GM21576 (cell line): ENCODE measurements at regions not wholly inside any gene's neighbourhood (a gene's known extent, or its start where the extent isn't known, plus 50 kb on each side); places are given as distances from the start of the nearest gene placed in this dataset.
"Not testable (repeated sequence)": the region's sequence is repeated elsewhere in the genome, so short reads cannot be mapped to it uniquely, and the experiment has no call there.

Experiments
- ATAC-seq: cut with Tn5 transposase; IDR thresholded peaks from one replicate; pipeline ENCODE4 v1.9.1; 2021; ENCODE audit warnings: mild to moderate bottlenecking, moderate library complexity; ENCODE audit not compliant: unreplicated experiment

DNA sequence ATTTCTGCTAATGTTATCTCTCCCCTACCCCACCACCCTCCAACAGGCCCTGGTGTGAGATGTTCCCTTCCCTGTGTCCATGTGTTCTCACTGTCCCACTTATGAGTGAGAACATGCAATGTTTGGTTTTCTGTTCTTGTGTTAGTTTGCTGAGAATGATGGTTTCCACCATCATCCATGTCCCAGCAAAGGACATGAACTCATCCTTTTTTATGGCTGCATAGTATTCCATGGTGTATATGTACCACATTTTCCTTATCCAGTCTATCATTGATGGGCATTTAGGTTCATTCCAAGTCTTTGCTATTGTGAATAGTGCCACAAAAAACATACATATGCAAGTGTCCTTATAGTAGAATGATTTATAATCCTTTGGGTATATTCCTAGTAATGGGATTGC, 104.5 kb downstream of the ZNF33B start:
- ATAC-seq: not testable (repeated sequence)

DNA sequence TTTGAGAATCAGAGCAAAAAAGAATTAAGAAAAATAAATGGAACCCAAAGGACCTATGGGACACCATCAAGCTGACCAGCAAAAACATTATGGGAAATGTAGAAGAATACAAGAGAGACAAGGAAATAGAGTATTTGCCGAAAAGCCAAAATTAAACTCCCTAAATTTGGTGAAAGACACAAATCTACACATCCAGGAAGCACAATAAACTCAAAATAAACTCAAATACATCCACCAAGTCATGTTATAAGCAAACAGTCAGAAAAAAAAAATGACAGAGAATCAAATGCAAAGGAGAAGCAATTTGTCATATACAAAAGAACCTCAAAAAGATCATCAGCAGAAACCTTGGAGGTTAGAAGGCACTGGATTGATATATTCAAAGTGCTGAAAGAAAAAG, 105.4 kb downstream of the ZNF33B start:
- no peak for ATAC-seq

DNA sequence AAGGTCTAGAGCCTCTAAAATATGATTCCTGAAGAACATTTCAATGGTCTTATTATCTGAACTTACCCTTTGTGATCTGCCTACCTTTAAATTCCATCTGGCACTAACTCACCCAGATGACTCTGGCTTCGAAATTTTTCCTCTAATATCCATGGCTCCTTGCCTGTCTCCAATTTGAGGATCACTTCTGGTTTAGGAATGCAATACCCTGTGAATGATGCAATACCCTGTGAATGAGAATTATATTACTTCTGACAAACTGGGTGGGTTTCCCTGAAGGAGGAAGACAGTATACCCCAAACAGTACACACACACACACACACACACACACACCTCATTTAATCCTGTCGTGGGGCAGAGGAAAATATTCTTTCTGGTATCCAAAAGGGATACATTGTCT, 115.3 kb downstream of the ZNF33B start:
- no peak for ATAC-seq

DNA sequence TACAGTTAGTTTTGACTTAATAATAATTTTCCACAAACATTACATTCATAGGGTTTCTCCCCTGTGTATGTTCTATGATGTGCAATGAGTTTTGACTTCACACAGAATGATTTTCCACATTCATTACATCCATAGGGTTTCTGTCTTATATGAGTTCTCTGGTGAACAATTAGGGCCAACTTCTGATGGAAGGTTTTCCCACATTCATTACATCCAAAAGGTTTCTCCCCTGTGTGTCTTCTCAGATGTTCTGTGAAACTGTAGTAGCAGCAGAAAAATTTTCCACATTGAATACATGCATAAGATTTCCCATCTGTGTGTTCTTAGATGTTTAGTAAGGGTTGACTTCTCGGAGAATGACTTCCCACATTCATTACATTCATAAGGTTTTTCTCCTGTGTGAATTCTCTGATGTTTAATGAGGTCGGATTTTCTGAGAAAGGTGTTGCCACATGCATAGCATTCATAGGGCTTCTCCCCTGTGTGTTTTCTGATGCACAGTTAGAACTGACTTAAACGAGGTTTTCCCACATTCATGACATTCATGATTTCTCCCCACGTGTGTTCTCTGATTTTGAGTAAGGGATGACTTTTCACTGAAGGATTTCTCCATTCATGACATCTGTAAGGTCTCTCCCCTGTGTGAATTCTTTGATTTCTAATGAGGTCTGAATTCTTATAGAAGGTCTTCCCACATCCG, 118.5 kb downstream of the ZNF33B start:
- ATAC-seq: no peak

DNA sequence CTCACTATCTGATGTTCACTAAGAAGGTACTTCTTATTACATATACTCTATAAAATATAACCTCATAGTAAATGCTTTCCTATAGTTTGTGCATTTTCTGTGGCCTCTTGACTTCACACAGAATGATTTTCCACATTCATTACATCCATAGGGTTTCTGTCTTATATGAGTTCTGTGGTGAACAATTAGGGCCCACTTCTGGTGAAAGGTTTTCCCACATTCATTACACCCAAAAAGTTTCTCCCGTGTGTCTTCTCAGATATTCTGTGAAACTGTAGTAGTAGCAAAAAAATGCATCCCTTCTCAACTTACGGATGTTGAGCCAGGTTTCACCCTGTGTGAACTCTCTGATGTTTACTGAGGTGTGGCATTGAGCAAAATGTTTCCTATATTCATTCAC, 119.3 kb downstream of the ZNF33B start:
- no peak for ATAC-seq

DNA sequence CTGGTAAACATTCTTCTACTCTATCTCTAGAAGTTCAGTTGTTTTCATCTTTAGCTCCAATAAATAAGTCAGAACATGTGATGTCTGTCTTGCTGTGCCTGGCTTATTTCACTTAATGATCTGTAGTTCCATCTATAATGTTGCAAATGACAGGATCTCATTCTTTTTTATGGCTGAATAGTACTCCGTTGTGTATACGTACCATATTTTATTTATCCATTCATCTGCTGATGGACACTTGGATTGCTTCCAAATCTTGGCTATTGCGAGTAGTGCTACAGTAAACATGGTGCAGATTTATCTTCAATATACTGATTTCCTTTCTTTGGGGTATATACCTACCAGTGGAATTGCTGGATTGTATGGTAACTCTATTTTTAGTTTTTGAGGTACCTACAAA, 124.4 kb downstream of the ZNF33B start:
- no peak for ATAC-seq

DNA sequence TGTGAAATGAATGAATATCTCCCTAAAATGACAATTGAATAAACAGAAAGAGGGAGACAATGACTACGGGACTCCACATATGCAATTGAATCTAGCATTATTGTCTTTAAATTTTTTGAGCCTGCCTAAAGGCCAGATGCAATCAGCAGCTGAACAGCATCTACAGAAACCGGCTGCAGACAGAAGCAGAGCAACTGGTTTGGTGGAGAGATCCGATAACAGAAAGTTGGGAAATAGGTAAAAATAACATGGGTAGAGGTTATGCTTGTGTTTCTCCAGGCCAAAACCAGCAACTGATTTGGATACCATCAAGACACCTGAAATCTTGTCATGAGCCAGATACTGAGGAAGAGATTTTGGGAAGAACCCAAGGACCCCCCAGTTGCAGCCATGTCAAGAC, 146.6 kb downstream of the ZNF33B start:
- no peak for ATAC-seq

DNA sequence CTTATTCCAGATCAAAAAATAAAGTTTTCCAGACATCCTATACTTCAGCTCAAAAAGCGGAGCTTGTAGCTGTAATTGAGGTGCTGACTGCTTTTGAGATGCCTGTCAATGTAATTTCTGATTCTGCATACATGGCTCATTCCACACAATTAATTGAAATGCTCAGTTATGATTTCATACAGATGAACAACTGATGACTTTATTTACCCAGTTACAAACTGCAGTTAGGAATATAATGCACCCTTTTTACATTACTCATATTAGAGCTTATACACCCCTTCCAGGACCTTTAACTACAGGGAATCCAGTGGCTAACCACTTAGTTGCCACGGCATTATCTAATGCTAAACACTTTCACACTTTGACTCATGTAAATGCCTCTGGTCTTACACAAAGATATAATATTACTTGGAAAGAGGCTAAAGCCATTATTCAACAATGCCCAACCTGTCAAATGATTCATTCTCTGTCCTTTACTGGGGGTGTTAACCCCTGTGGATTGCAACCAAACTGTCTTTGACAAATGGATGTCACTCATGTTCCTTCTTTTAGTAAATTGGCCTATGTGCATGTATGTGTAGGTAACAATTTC, 147.3 kb downstream of the ZNF33B start:
- no peak for ATAC-seq

DNA sequence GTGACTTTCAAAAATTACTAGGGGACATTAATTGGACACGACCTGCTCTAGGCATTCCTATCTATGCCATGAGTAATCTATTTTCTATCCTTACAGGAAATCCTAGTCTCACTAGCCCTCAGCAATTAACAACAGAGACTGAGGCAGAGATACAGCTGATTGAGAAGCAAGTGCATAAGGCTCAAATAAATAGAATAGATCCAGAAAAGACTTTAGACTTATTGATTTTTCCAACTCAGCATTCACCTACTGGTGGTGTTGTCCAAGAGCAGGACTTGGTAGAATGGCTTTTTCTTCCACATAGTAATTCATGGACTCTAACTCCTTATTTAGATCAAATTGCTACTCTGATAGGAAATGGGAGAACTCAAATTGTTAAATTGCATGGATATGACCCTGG, 148.0 kb downstream of the ZNF33B start:
- no peak for ATAC-seq

DNA sequence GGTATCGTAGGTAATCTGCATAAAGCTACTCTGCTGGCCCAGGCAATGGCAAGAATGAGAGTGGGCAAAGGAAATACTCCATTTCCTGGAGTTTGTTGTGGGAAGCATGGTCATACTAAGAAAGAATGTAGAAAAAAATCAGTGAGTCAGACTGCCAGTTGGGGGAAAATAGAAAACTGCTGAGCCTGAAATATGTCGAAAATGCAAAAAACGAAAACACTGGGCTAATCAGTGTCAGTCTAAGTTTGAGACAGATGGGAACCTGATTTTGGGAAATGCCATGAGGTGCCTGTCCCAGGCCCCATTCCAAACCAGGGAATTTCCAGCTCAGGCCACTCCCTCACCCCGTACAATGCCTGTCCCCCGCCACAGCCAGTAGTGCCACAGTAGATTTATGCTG, 150.0 kb downstream of the ZNF33B start:
- ATAC-seq: no peak

DNA sequence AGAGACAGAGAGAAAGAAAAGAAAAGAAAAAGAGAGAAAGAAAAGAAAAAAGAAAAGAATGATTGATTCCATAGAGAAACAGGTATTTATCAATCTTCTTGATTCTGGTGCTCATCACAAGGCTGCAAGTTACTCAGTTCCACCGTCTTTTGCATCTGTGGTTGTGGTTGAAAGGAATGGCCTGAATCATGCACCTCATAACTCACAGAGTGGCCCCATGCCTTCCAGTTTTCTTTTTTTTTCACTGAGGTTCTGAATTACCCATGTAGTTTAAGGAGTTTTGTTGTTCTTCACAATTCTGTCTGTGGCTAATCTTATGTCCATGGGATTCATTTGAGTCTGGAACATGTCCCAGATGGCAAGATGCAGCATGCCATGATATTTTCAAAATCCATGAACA, 156.0 kb downstream of the ZNF33B start:
- no peak for ATAC-seq

DNA sequence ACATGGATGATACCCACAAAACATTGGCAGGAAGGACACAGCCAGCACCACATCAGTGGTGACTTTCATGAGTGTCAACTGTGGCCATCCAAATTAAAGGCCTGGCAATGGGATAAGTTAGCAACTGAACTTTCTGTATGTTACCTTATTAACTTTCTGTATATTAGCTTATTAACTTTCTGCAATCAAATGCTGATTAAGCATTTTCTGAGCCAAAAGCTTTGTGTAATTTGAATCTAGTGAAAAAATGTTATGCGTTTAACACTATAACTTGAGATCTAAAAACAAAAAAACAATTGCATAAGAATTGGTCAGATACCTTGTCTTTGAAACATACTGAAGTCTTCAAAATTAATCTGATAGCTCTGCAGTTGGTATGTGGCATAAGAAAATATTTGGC, 159.3 kb downstream of the ZNF33B start:
- ATAC-seq: no peak

DNA sequence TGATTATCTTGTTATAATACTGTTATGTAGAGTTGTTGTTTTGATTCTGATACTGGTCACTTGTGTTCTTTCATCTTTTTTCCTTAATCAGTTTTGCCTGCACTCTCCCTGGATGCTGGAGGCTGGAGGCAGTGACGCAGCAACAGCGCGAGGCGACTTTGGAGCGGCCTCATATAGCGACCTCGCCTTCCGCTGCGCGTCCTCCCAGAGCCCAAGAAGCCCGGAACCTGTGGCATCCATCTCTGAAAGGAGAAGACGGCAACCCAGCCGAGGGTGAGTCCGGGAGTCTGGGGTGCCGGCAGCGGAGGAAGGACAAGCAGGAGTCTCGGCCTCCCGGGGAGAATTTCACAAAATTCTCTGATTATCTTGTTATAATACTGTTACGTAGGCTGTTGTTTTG, 161.2 kb downstream of the ZNF33B start:
- no peak for ATAC-seq

DNA sequence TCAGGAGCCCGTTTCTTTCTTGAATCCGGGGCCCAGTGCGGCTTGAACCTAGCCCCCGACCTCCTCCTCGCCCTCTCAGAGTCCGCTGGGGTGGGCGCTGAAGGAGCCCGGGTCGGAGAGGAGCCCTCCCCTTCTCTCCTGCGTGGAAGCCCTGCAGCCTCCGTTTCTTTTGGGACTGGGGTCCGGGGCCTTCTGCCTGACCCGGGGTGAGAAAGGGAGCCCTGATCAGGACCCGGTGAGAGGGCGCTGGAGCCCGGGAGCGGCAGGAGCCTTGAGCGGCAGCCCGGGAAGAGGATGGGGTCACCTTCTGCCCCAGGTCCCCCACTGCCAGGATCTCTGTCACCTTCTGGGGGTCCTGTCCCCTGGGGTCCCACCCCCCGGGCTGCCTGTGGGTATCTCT, 162.3 kb downstream of the ZNF33B start:
- no peak for ATAC-seq

DNA sequence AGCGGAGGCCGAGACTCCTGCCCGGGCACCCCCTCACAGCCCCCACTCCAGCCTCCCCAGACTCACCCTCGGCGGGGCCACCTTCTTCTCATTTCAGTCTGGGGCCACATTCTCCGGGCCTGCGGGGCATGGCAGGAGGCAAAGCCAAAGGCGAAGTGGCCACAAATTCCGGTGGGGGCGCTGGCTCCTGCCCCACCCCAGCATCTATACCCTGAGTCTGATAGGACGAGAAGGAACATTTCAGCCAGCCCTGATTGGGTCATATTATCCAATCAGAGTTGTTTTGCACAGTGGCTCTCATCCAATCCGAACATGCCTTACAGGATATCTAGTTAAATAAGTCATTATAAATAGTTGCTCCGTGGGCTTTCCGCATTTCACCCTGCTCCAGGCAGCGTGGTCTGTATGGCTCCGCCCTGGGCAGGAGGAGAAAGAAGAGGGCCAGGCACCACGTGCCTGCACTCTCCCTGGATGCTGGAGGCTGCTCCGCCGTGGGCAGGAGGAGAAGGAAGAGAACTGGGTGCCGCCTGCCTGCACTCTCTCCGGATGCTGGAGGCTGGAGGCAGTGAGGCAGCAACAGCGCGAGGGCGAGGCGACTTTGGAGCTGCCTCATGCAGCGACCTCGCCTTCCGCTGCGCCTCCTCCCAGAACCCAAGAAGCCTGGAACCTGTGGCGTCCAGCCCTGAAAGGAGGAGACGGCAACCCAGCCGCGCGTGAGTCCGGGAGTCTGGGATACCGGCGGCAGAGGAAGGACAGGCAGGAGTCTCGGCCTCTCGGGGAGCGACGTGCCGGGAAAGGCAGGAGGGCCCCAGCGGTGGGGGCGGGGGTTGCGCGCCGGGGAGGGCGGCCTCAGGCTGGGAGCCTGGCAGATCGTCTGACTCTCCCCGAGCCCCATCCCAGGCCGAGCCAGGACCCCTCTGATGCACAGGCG, 162.9 kb downstream of the ZNF33B start:
- ATAC-seq: no peak

DNA sequence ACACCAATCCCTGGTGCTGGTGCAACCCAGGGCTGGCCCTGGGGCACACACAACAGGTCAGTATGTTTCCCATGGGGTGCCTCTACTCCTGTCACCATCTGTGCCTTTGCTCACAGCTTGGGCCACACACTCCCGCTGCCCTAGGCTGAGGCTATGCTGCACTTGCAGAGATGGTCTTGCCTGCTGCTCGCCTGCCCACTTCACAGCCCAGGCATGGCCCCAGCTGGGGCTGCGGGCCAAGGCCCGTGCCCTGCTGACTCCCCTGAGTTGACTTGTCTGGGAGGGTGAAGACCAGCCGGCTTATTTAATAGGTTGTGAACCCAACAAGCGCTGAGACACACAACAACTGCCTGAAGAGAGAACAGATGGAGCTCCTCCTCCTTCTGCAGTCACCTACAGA, 184.1 kb downstream of the ZNF33B start:
- no peak for ATAC-seq

DNA sequence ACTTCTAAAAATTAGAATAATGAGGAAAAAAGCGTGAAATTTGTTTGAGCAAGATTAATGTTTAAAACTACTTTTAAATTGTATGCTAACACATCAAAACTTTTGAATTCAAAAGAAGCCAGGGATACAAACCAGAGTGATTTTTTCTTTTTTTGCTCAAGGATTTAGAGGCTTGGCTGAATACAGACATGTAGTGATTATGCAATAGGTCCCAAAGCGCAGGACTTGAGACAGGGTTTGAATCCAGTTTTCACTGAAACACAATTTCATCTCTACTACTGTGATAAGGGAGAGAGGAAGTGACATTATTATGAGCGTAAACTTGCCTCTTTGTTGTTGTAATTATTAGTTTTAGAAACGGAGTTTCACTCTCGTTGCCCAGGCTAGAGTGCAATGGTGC, 207.3 kb downstream of the ZNF33B start:
- ATAC-seq: no peak

DNA sequence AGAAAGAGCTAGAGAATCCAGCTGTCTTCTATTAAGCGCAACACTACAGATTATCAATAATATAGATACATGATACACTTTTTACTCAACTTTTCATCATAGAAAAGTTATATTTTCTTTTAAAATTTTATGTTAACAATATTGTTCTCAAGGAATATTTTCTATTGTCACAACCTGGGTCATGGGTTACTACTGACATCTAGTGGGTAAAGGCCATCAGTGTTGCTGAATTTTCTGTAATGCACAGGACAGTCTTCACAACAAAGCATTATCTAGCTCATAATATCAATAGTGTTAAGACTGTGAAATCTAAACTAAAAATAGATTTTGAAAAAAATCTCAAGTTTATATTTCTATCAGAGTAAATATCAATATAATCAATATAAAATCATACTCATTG, 209.8 kb downstream of the ZNF33B start:
- ATAC-seq: no peak

DNA sequence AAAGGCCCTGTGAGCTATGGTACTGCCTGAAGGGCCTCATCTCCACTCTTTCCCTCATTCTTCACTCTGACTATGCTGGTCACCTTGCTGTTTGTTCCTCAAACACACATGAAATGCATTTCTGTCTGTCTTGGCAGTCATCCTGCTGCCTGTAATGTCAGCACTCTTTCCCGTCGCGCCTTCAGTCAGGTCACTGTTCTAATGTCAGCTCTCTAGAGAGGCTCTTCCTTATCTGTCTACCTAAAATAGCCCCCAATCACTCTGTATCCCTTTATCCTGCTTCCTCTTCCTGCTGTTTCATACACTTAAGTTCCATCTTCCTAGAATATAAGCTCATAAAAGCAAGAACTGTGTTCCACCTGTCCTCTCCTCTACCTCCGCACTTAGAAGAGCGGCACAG, 215.5 kb downstream of the ZNF33B start:
- no peak for ATAC-seq

DNA sequence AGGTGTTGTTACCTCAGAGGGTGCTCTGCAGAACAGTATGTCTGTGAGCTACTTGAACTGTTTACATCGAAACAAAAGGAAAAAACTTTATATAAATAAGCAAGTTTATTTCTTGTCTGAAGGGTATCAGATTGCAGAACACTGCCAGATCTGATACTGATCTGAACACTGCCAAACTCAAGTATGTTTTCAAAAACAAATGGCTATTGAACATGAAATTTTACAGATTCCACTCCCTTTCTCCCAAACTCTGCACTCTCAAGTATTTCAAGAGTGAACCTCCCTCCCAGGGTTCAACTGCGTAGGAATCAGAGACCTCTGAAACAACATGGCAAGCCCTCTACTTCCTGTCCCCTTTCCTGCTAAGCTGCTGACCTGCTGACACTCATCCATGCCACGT, 216.6 kb downstream of the ZNF33B start:
- no peak for ATAC-seq

DNA sequence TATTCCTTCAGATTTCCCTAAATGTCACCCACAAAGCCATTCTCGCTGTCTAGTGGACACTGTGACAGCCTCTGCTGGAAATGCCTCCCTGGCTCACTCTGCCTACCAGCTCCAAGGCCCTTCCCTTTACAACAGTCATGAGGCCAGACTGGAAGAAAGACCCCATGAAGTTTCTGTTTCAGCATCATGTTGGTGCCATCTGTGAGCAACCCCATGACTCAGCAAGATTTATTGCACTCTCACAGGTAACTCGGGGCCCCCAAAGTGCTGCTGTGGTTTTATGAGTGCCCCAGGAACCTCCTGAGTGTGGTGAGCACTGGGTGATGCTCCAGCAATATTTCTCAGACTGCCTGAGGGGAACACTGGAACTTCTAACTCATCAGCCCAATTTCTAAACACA, 218.6 kb downstream of the ZNF33B start:
- no peak for ATAC-seq

DNA sequence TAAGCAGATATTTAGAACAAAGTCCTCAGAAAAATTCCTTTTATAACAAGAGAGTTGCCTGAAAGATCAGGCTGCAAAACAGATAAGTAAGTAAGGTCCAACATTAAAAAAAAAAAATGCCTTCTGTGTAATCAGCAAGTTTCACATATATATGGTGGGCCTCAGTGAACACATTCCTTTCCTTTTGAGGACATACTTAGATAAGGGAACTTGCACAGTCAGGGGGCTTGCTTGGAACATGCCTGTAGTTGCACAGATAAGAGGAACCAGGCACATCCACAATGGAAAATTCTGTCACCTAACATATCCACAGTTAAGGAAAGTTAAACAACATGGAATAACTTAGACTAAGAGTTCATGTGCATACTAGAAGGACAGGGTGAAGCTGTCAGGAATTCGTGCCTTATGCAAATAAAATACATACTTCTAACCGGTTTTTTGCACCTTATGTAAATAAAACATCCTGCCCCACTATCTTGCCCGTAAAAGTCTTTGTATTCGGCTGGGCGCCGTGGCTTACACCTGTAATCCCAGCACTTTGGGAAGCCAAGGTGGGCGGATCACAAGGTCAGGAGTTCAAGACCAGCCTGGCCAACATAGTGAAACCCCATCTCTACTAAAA, 257.3 kb downstream of the ZNF33B start:
- ATAC-seq: no peak
